Pons (tissue), 1 donor: ENCODE measurements at regions not wholly inside any gene's neighbourhood (a gene's known extent, or its start where the extent isn't known, plus 50 kb on each side); places are given as distances from the start of the nearest gene placed in this dataset.

Experiments used
- DNase-seq: peaks from one replicate; pipeline ENCODE4 v3.0.0-alpha.2; 2016; ENCODE audit warnings: low spot score

- DNase-seq: no peak
These were observed 392.9 kb upstream of the WWC1 start for GRCh38 chr5:167898361-167899042.

- no peak for DNase-seq
These were observed 391.9 kb upstream of the WWC1 start for GRCh38 chr5:167899490-167900070.

GRCh38 chr5:167900340-167900935, 391.0 kb upstream of the WWC1 start:
- DNase-seq: no peak

GRCh38 chr5:167902298-167902697, 389.1 kb upstream of the WWC1 start:
- DNase-seq: no peak

- no peak for DNase-seq
These were observed 388.2 kb upstream of the WWC1 start for GRCh38 chr5:167903243-167903642.

GRCh38 chr5:167903659-167904058, 387.8 kb upstream of the WWC1 start:
- no peak for DNase-seq

GRCh38 chr5:167905919-167906853, 385.3 kb upstream of the WWC1 start:
- DNase-seq: no peak

GRCh38 chr5:167908606-167909005, 382.8 kb upstream of the WWC1 start:
- peak; percentile 11 for DNase-seq

GRCh38 chr5:167912941-167913665, 378.3 kb upstream of the WWC1 start:
- DNase-seq: no peak

- DNase-seq: no peak
These were observed 376.2 kb upstream of the WWC1 start for GRCh38 chr5:167915237-167915636.

GRCh38 chr5:167916261-167916691, 375.2 kb upstream of the WWC1 start:
- DNase-seq: no peak

GRCh38 chr5:167916706-167917105, 374.7 kb upstream of the WWC1 start:
- peak; percentile 38 for DNase-seq

- DNase-seq: no peak
These were observed 373.1 kb upstream of the WWC1 start for GRCh38 chr5:167918184-167918812.

- no peak for DNase-seq
These were observed 372.5 kb upstream of the WWC1 start for GRCh38 chr5:167918813-167919483.

- no peak for DNase-seq
These were observed 370.9 kb upstream of the WWC1 start for GRCh38 chr5:167920589-167920988.

GRCh38 chr5:167921796-167922195, 369.6 kb upstream of the WWC1 start:
- no peak for DNase-seq

- no peak for DNase-seq
These were observed 368.0 kb upstream of the WWC1 start for GRCh38 chr5:167923396-167923795.

- no peak for DNase-seq
These were observed 361.6 kb upstream of the WWC1 start for GRCh38 chr5:167929841-167930240.

GRCh38 chr5:167934551-167934971, 356.9 kb upstream of the WWC1 start:
- peak; percentile 22 for DNase-seq

GRCh38 chr5:167936022-167936421, 355.4 kb upstream of the WWC1 start:
- no peak for DNase-seq
